ENCODE measurements at regions not wholly inside any gene's neighbourhood (a gene's known extent, or its start where the extent isn't known, plus 50 kb on each side); places are given as distances from the start of the nearest gene placed in this dataset.
"Not testable (repeated sequence)": the region's sequence is repeated elsewhere in the genome, so short reads cannot be mapped to it uniquely, and the experiment has no call there.

DNA sequence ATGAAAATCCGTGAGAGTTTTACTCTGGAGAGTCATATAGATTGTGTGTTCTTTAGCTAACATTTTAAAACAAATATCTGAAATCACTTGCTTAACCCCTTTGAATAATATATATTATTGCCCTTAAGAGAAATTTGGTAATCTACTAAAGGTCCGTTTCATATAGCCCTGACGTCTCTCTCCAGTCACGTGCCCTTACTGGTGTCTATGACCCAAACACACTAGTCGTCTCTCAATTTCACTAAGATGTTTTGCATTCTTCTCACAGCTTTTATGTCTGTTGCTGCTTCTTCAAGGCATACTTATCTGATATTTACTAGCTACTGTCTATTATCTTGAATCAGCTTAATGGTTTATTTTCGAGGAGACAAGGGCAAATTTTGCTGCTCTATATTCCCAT lies 409.9 kb downstream of the KCNJ18 start:
- H3K9me3 ChIP-seq (replicated peaks) = peaks cover 8% of the 10 kb centered on the region
- DNase-seq = no peak
- no peaks in the 10 kb centered on the region for H3K36me3 ChIP-seq
- H3K4me3 ChIP-seq = no peak overlapping the region
- TF ChIP-seq, protein P1, sequence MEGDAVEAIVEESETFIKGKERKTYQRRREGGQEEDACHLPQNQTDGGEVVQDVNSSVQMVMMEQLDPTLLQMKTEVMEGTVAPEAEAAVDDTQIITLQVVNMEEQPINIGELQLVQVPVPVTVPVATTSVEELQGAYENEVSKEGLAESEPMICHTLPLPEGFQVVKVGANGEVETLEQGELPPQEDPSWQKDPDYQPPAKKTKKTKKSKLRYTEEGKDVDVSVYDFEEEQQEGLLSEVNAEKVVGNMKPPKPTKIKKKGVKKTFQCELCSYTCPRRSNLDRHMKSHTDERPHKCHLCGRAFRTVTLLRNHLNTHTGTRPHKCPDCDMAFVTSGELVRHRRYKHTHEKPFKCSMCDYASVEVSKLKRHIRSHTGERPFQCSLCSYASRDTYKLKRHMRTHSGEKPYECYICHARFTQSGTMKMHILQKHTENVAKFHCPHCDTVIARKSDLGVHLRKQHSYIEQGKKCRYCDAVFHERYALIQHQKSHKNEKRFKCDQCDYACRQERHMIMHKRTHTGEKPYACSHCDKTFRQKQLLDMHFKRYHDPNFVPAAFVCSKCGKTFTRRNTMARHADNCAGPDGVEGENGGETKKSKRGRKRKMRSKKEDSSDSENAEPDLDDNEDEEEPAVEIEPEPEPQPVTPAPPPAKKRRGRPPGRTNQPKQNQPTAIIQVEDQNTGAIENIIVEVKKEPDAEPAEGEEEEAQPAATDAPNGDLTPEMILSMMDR (IDR thresholded peaks at IDR 0.05; ENCODE audit: borderline replicate concordance) = no peak
- no peak overlapping the region for H3K27ac ChIP-seq (replicated peaks)
- intact Hi-C loops (cut with micrococcal nuclease) = no loop called here
- no peaks in the 10 kb centered on the region for H3K4me1 ChIP-seq
- H3K27me3 ChIP-seq (ENCODE audit: low read depth) = no peaks in the 10 kb centered on the region

DNA sequence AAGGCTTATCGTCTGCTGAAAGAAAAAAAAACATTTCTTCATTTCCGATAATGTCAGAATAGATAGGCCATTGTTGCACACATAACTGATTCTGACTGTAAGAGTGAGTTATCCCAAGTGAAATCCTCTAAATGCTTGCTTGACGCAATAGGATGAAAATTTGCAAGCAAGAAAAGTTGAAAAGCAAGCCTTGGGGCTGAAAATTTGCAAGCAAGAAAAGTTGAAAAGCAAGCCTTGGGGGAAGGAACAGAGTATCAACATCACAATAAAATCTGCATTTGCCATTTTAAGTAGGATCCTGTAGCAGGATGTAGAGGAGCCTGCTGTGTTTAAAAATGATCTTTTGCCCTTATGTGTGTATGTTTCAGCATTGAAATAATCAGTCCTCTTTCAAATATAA lies 424.4 kb downstream of the KCNJ18 start:
- DNase-seq; H3K36me3 ChIP-seq; H3K9me3 ChIP-seq (replicated peaks); H3K27me3 ChIP-seq (ENCODE audit: low read depth); H3K4me3 ChIP-seq; intact Hi-C loops (cut with micrococcal nuclease); H3K4me1 ChIP-seq; H3K27ac ChIP-seq (replicated peaks): not testable (repeated sequence)

DNA sequence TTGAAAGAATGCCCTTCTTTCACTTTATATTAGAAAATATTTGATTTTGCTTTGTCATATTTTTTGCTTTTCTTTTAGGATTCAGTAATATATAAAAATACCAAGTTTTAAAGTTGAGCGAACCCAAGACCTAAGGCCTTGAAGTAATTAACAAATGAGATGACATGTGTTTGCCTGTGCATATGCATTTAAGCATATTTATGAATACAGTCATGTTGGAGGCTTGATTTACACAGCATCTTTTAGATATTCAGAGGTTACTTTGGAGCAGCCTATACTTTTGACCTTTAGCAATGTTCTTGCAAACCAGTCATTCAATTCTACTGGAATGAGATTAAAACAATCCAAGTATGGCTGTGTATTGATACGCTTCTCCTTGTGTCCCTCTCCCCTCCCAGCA lies 425.1 kb downstream of the KCNJ18 start:
- H3K4me3 ChIP-seq; H3K36me3 ChIP-seq; intact Hi-C loops (cut with micrococcal nuclease); H3K4me1 ChIP-seq; H3K9me3 ChIP-seq (replicated peaks); H3K27ac ChIP-seq (replicated peaks); H3K27me3 ChIP-seq (ENCODE audit: low read depth); DNase-seq: not testable (repeated sequence)

DNA sequence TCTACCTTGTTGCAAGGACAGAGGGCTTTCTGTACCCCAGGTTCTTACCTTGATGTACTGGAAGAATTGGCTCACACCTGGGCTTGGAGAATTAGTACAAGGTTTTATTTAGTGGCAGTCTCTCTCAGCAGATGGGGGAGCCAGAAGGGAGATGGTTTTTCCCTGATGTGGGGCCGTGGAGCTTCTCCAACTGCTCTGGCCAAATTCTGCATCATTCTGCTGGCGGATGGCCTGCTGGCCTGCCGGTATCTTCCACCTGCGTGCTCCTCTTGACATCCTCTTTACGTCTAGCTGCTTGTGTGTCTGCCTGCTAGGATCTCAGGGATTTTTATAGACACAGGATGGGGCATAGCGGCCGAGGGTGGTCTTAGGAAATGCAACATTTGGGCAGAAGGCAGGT lies 426.7 kb downstream of the KCNJ18 start:
- H3K4me1 ChIP-seq; DNase-seq; H3K27me3 ChIP-seq (ENCODE audit: low read depth); intact Hi-C loops (cut with micrococcal nuclease); H3K27ac ChIP-seq (replicated peaks); H3K36me3 ChIP-seq; H3K9me3 ChIP-seq (replicated peaks); H3K4me3 ChIP-seq: not testable (repeated sequence)

DNA sequence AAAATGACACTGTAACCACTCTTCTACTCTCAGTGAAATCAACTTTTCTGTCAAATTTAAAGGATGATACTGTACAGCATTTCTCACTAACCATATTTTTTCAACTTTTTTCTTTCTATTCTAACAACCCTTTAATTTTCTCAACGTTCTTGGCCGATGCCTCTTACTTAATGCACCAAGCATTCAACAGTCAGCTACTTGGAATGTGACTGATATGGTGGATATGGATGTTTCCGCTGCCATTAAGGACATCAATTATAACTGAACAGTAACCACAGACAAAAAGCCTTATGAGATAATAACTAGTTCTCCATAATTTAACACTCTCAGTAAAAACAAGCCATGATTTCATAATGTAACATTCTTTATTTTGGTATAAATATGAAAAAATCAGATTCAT lies 427.4 kb downstream of the KCNJ18 start:
- H3K27ac ChIP-seq (replicated peaks); DNase-seq; H3K9me3 ChIP-seq (replicated peaks); H3K36me3 ChIP-seq; H3K27me3 ChIP-seq (ENCODE audit: low read depth); H3K4me1 ChIP-seq; H3K4me3 ChIP-seq; intact Hi-C loops (cut with micrococcal nuclease): not testable (repeated sequence)

DNA sequence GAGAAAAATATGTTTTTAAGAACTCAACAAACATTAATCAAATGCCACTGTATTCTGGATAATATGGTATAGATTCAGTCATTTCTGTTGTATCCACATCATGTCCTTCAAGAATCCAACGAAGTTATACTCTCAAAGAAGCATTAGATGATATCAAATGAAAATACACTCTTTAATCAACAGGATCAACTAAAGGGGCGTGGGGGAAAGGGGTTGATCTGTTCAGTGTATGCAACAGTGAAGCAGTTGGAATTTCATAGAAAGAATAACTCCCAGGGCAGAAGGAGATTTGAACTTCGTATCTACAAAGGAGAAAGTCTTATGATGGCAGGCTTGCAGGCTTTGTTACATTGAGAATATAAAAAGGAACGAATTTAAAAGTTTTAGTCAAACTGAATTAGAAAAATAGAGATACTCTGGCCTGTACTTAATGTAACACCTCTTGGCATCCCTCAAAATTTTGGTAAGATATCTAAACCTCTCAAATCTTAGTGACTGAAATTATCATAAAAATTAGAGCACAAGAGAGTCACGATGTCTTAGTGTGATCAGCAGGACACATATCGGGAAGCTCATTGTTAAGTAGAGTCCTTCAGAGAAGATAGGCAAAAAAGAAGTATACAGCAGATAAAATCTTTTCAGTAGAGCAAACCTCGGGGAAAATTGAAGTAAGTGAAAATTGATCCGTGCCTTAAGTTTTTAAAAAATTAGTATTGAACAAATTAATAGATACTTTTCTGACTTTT lies 431.4 kb downstream of the KCNJ18 start:
- DNase-seq = no peak
- H3K9me3 ChIP-seq (replicated peaks) = peaks cover 4% of the 10 kb centered on the region
- H3K27ac ChIP-seq (replicated peaks) = no peak overlapping the region
- H3K4me1 ChIP-seq = no peaks in the 10 kb centered on the region
- intact Hi-C loops (cut with micrococcal nuclease) = no loop called here
- no peaks in the 10 kb centered on the region for H3K36me3 ChIP-seq
- TF ChIP-seq, protein P1 (IDR thresholded peaks at IDR 0.05; ENCODE audit: borderline replicate concordance) = no peak
- no peaks in the 10 kb centered on the region for H3K27me3 ChIP-seq (ENCODE audit: low read depth)
- H3K4me3 ChIP-seq = no peak overlapping the region

DNA sequence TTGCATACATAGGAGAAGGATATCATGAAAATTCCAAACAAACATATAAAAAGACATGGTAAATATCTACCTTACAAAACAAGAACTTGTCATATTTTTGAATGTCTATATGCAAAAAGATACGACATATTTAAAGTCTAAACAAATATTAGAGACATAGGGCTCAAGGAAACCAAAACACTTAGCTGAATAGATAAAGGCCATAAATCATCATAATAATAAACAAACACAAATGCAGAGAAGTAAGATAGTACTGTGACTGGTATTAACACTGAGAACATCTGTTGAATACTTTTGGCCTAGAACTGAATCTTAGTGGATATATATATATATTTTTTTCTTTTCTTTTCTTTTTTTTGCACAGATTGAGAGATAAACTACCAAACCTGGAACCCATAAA lies 435.8 kb downstream of the KCNJ18 start:
- H3K9me3 ChIP-seq (replicated peaks) = peaks cover 14% of the 10 kb centered on the region
- TF ChIP-seq, protein P1 (IDR thresholded peaks at IDR 0.05; ENCODE audit: borderline replicate concordance) = no peak
- no peak for DNase-seq
- H3K36me3 ChIP-seq = no peaks in the 10 kb centered on the region
- H3K4me3 ChIP-seq = no peak overlapping the region
- no peak overlapping the region for H3K27ac ChIP-seq (replicated peaks)
- no peaks in the 10 kb centered on the region for H3K27me3 ChIP-seq (ENCODE audit: low read depth)
- intact Hi-C loops (cut with micrococcal nuclease) = no loop called here
- no peaks in the 10 kb centered on the region for H3K4me1 ChIP-seq
